ENCODE measurements at regions not wholly inside any gene's neighbourhood (a gene's known extent, or its start where the extent isn't known, plus 50 kb on each side); places are given as distances from the start of the nearest gene placed in this dataset.

DNA sequence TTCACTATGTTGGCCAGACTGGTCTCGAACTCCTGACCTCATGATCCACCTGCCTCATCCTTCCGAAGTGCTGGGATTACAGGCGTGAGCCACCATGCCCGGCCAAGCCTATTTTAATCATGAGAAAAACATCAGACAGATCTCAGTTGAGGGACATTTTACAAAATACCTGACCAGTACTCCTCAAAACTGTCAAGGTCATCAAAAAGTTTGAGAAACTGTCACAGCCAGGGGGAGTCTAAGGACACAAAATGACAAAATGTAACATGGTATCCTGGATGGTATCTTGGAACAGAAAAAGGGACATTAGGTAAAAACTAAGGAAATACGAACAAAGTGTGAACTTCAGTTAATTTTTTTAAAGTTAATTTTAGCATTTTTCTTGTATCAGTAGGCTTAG lies 219.8 kb upstream of the PPP1R3A start:
- DNase-seq (ENCODE audit: low read depth in 4 of 4, low spot score in 2 of 4): no peak

DNA sequence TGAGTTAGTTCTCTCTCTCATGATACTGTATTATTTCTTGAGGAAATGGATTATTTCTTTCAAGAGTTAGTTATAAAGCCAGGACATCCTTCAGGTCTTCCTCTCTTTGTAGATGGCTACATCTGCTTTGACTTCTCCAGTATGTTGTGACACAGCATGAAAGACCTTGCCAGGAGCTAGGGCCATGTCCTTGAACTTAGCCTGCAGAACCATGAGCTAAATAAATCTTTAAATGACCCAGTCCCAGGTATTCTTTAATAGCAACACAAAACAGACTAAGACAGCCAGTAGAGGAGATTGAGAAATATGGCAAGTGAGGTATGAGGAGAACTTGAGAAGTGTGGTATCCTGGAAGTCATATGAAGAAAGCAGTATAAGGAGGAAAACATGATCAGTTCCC lies 214.9 kb upstream of the PPP1R3A start:
- DNase-seq (ENCODE audit: low read depth in 4 of 4, low spot score in 2 of 4): no peak

DNA sequence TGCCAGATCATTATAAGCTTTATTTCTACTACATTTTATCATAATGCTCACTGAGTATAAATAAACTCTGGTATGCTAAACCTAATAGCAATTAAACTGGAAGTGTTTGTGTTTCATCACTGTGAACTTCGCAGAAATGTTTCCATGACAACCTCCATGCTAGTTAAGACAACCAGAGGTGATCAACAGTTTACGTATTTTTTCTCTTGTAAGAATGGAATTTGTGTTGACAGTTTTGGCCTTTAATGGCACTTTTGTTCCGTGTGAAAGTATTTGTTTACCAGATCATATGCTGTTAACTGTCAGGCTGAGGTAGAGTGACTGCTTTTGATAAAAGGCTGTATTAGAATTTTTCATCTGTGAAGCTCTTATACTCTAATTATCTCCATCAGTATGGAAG lies 212.1 kb upstream of the PPP1R3A start:
- no peak for DNase-seq (ENCODE audit: low read depth in 4 of 4, low spot score in 2 of 4)

- no peak for DNase-seq (ENCODE audit: low read depth in 4 of 4, low spot score in 2 of 4)
These were observed 210.1 kb upstream of the PPP1R3A start for GRCh38 chr7:114128880-114129279.

- DNase-seq (ENCODE audit: low read depth in 4 of 4, low spot score in 2 of 4): no peak
These were observed 207.3 kb upstream of the PPP1R3A start for GRCh38 chr7:114126095-114126494.

DNA sequence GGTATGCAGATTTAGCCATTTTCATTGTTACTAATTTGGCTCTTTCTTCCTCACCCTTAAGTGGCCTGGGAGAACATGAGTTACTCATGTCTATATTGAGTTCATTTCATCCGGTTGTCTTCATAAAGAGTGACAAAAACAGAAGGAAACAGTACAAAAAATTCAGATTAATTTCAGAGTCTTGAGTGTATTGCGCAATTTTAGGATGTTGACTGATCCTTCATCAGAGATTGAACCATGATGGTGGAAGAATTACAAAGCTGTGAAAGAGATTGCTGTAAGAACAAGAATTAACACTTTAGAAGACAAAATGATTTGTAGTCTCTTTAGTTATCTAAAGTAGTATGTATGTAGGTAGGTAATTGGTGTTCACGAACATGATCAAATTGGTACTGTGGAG lies 194.0 kb upstream of the PPP1R3A start:
- DNase-seq (ENCODE audit: low read depth in 4 of 4, low spot score in 2 of 4): no peak

GRCh38 chr7:114110666-114111065 lies 191.9 kb upstream of the PPP1R3A start:
- no peak for DNase-seq (ENCODE audit: low read depth in 4 of 4, low spot score in 2 of 4)

GRCh38 chr7:114109721-114110120 lies 190.9 kb upstream of the PPP1R3A start:
- DNase-seq (ENCODE audit: low read depth in 4 of 4, low spot score in 2 of 4): no peak

- DNase-seq (ENCODE audit: low read depth in 4 of 4, low spot score in 2 of 4): no peak
These were observed 190.5 kb upstream of the PPP1R3A start for GRCh38 chr7:114109304-114109703.

DNA sequence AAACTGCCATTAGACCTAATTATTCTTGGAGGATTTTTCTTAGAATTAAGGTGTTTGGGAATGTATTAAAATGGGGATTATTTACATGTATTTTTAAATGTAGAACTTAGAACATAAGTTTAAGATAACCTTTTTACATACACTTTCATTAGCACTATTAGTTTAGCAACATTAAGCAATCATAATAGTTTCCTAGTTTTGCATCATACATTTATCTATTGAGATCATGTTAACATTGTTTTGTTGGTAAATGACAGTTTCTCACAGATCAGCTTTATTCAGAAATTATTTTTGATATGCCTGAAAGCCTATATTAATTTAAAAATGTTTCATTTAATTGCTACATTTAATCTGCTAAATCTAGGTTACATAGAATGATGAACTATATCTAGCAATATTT lies 189.7 kb upstream of the PPP1R3A start:
- DNase-seq (ENCODE audit: low read depth in 4 of 4, low spot score in 2 of 4): no peak

DNA sequence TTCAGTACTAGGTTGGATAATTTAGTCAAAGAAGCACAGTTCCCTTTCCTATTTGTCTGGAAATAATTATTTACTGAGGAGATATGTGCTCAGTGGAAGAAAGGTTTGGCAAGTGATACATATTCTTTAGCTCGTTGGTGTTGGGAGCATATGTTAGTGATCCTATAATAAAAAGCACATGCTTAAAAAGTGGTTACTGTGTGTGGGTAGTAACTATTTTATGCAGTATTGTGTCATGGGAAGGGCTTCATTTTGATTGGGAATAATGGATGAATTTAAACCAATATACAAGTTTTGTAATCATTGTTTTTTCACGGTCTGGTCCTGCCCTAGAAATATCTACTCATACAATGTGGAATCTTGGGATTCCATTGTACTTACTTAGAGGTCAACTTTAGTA lies 188.7 kb upstream of the PPP1R3A start:
- DNase-seq (ENCODE audit: low read depth in 4 of 4, low spot score in 2 of 4): no peak

DNA sequence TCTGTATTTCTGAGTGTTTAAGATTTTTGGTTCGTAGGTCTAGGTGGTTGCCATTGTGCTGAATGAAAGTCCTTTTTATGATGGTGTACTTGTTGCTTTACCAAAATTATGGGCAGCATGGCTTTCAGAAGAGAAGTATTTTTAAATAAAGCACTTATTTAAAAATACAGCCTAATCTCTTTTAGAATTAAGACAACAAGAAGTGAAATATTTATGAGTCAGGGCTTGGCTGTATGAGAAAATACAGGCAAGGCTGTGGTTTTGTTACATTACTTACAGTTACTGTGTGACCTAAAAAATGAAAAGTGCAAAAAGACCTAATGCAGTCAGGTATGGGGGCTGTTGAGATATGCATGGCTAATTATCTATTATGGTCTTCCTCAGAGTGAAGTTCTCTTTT lies 185.2 kb upstream of the PPP1R3A start:
- no peak for DNase-seq (ENCODE audit: low read depth in 4 of 4, low spot score in 2 of 4)

- no peak for DNase-seq (ENCODE audit: low read depth in 4 of 4, low spot score in 2 of 4)
These were observed 184.2 kb upstream of the PPP1R3A start for GRCh38 chr7:114102996-114103395.

DNA sequence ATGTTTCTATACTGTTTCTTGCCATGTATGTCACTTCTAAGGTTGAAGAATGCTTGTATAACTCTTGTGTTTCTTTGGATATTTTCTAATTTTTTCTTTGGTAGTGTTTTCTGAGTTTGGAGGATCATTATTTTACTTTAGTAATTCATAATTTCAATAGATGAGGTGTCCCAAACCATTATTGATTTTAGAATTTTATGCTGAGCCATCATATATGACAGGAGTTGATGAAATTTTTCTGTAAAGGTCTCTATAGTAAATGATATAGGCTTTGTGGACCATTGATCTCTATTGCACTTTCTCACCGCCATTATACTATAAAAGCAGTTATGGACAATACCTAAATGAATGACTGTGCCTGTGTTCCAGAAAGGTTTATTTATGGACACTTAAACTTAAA lies 183.3 kb upstream of the PPP1R3A start:
- no peak for DNase-seq (ENCODE audit: low read depth in 4 of 4, low spot score in 2 of 4)

DNA sequence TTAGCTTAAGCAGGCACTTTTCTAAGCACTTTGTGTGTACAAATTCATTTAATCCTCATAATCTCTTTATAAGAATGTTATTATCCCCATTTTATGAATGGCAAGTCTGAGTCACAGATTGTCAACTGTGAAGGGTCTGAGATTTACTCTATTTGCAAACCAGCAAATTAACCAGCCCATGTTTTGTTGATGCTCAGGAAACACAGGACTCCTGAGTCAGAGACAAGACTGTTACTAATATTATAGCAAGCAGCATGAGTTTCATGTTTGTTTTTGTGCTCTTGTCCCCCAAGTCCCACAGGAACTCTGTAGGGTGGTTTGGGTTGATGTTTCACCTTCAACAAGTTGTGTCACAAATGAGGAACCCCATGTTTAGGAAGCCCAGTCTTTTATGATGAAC lies 182.0 kb upstream of the PPP1R3A start:
- DNase-seq (ENCODE audit: low read depth in 4 of 4, low spot score in 2 of 4): no peak

GRCh38 chr7:114099337-114099736 lies 180.5 kb upstream of the PPP1R3A start:
- no peak for DNase-seq (ENCODE audit: low read depth in 4 of 4, low spot score in 2 of 4)

- no peak for DNase-seq (ENCODE audit: low read depth in 4 of 4, low spot score in 2 of 4)
These were observed 177.1 kb upstream of the PPP1R3A start for GRCh38 chr7:114095885-114096284.

DNA sequence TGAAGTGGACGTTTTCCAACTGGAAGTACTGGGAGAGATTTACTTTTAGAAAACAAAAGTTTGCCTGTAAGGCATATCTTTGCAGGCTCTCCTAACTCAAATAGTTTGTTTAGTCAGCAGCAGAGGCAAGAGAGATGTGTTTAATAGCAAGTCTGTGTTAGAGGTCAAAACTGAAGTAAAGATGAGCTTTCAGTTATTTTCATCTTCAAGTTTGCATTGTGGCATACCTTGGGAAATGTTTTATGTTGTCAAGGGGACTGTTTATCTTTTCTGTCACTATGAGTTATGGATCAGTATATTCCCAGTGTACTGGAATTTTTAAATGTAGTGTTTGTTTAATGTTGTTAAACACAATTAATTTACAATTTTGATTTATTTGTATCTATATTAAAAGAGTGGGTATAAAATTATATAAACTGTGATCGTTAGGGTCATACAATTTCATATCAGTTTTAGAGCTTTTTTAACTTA lies 169.7 kb upstream of the PPP1R3A start:
- DNase-seq (ENCODE audit: low read depth in 4 of 4, low spot score in 2 of 4): peak in 1 of 4 donors; percentile 19

GRCh38 chr7:114087653-114088469 lies 169.1 kb upstream of the PPP1R3A start:
- DNase-seq (ENCODE audit: low read depth in 4 of 4, low spot score in 2 of 4): no peak

- peak in 3 of 4 donors; percentile 16 to 34 (median 24) for DNase-seq (ENCODE audit: low read depth in 4 of 4, low spot score in 2 of 4)
These were observed 168.3 kb upstream of the PPP1R3A start for GRCh38 chr7:114086914-114087652.

- DNase-seq (ENCODE audit: low read depth in 4 of 4, low spot score in 2 of 4): no peak
These were observed 167.7 kb upstream of the PPP1R3A start for GRCh38 chr7:114086537-114086913.

Measured in left renal cortex interstitium (tissue), 4 donors.